ENCODE measurements at regions not wholly inside any gene's neighbourhood (a gene's known extent, or its start where the extent isn't known, plus 50 kb on each side); places are given as distances from the start of the nearest gene placed in this dataset.

DNA sequence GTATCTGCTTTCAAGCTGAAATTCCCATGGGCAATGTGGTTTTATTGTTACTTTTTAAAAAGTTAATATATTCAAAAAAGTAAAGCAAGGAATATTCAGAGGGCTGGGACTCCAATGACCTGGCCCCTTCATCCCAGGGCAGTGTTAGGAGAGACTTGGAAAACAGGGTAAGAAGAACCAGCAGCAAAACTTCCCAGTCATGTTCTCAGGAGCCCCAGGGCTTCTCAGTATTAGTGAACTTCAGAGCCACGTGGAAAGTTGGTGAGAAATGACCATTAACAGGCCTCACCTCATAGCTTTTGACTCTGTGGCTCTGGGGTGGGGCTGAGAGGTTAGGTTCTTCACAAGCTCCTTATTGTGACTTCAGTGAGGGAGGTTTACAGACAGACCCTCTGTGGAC is 230.4 kb upstream of the KCNG1 start:
- TF ChIP-seq CTCF (conservative IDR thresholded peaks at IDR 0.05) (no peak), ZFX (IDR thresholded peaks at IDR 0.05) (no peak)
- no peak overlapping the region for H3K27ac ChIP-seq

GRCh38 chr20:51249781-51250180 is 226.9 kb upstream of the KCNG1 start:
- H3K27ac ChIP-seq, result no peak overlapping the region
- no peak for TF ChIP-seq CTCF (conservative IDR thresholded peaks at IDR 0.05)
- TF ChIP-seq ZFX (IDR thresholded peaks at IDR 0.05), result no peak

DNA sequence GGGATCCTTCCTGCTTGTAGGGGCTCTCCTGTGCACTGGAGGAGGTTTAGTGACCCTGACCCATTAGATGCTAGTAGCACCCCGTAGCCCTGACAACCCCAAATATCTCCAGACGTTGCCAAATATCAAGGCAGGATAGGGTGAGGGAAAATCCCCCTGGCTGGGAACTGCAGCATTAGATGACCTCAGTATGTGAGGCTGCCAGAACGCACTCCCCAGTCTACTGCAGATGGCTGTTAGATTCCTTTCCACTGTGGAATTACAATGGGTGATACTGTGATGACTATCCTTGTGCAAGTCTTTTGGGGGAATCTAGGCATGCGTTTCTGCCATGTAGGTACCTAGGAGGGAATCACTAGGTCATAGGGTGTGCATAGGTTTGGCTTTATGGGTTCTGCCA is 226.3 kb upstream of the KCNG1 start:
- no peak overlapping the region for H3K27ac ChIP-seq
- TF ChIP-seq CTCF (conservative IDR thresholded peaks at IDR 0.05) (no peak), ZFX (IDR thresholded peaks at IDR 0.05) (no peak)

GRCh38 chr20:51244466-51244865 is 221.6 kb upstream of the KCNG1 start:
- TF ChIP-seq CTCF (conservative IDR thresholded peaks at IDR 0.05) (no peak), ZFX (IDR thresholded peaks at IDR 0.05) (no peak)
- H3K27ac ChIP-seq, result no peak overlapping the region

DNA sequence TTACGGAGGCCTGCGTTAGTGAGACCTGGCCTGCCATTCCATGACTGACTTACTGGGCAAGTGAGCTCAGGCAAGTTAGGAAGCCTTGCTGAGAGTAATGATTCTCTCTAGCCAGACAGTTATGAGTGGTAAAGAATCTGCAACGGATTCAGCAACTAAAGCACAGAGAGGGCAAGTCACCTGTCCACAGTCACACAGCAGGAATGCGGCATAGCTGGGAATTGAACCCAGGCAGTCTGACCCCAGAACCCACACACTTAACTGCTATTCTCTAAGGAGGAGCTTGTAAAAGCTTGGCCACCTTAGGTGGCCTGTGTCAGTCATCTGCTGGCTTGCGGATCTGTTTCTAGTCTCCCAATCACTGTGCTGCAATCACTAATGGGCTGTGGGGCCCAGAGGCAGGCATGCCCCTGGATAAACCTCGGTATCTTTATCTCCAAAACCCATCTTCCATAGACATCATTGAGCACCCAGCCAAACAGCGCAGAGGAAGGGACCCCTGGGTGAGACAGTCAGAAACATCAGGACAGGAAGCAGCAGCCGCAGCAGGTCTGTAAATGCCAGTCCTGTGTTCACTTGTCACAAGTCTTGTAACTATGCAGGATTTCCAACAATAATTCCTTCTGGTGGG is 215.9 kb upstream of the KCNG1 start:
- H3K27ac ChIP-seq, result no peak overlapping the region
- TF ChIP-seq ZFX (IDR thresholded peaks at IDR 0.05) (no peak), CTCF (conservative IDR thresholded peaks at IDR 0.05) (no peak)

DNA sequence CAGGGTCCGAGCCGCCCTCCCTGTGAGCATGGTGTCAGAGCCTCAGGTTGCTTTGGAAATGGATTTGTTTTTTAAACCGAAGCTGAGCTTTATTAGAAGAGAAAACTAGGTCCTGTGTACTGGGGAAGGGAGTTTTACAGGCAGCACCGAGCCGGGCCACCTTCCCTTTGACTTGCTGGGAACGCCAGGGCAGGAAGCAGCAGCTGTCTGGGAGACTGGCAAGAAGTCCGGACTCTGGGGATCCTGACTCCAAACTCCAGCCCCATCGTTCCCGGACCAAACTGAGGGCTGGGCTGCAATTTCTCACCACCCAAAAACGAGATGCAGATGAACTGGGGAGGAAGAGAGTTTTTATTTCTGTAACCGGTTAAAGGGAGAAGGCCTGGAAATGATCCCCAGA is 214.9 kb upstream of the KCNG1 start:
- no peak for TF ChIP-seq CTCF (conservative IDR thresholded peaks at IDR 0.05)
- no peak for TF ChIP-seq ZFX (IDR thresholded peaks at IDR 0.05)

DNA sequence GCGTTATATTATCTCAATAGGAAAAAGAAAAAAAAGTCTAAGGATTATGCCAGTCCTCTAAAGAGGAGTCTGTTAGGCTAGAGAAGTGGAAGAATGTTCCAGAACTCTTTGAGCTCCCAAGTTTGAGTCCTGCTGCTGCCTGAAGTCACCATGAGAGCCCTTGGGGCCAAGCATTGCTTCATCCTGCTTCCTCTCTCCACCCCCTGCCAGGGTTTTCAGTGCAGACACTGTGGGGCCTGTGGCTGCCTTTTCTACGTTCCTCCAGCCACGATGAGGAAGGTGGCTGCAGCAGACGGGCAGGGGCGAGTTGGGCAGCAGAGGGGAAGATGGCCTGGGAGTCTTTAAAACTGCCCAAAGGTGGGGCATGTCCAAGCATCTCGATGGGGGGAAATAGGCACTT is 214.4 kb upstream of the KCNG1 start:
- no peak overlapping the region for H3K27ac ChIP-seq

More for the DNA sequence above, 214.9 kb upstream of the KCNG1 start:
- no peak overlapping the region for H3K27ac ChIP-seq

More for the DNA sequence above, 214.4 kb upstream of the KCNG1 start:
- TF ChIP-seq CTCF (conservative IDR thresholded peaks at IDR 0.05) (no peak), ZFX (IDR thresholded peaks at IDR 0.05) (no peak)

All from C4-2B (cell line).